ENCODE measurements at regions not wholly inside any gene's neighbourhood (a gene's known extent, or its start where the extent isn't known, plus 50 kb on each side); places are given as distances from the start of the nearest gene placed in this dataset.

DNA sequence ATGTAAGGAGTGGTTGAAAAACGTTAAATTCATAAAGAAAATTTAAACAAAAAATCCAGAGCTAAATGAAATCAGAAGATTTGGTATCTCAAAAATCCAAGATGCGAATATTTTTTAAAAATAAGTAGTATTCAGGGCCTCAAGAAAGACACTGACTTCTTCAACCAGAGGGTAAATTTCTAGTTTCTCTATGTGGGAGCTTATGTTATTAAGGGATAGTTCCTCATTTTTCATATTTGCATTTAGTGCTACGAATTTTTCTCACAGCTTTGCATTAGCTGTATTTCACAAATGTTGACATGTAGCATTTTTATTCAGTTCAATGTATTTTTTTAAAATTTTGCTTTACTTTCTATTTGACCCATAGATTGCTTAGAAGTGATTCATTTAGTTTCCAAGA lies 454.7 kb downstream of the CBLN2 start (continued):
- TF ChIP-seq MTF1 (CRISPR knock-in tag; IDR thresholded peaks at IDR 0.05) (no peak), HMGA1 (CRISPR knock-in tag; conservative IDR thresholded peaks at IDR 0.05) (no peak)

DNA sequence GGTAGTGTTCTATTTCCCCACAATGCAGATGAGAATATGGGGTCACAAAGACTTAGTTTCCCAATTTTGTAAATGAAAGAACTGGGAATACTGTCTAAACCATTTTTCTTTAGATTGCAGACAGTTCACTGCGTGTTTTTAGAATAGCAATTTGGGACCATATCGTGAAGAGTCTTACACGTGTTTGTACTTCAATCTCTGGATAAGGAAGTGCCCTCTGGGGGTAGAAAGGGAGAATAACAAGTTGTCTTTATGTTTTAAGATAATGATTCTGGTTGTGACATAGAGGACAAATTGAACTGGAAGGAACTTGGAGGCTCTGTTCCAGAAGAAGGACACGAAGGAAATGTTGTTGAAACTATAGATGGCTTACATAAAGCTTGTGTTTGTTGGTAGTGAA lies 457.7 kb downstream of the CBLN2 start:
- POLR2A ChIA-PET = no interaction called here
- peak; percentile 24 for DNase-seq (ENCODE audit: low spot score)
- 6% methylated on average over 4 of the region's 4 CpGs for WGBS (ENCODE audit: low lambda C conversion rate)
- TF ChIP-seq, protein P1, sequence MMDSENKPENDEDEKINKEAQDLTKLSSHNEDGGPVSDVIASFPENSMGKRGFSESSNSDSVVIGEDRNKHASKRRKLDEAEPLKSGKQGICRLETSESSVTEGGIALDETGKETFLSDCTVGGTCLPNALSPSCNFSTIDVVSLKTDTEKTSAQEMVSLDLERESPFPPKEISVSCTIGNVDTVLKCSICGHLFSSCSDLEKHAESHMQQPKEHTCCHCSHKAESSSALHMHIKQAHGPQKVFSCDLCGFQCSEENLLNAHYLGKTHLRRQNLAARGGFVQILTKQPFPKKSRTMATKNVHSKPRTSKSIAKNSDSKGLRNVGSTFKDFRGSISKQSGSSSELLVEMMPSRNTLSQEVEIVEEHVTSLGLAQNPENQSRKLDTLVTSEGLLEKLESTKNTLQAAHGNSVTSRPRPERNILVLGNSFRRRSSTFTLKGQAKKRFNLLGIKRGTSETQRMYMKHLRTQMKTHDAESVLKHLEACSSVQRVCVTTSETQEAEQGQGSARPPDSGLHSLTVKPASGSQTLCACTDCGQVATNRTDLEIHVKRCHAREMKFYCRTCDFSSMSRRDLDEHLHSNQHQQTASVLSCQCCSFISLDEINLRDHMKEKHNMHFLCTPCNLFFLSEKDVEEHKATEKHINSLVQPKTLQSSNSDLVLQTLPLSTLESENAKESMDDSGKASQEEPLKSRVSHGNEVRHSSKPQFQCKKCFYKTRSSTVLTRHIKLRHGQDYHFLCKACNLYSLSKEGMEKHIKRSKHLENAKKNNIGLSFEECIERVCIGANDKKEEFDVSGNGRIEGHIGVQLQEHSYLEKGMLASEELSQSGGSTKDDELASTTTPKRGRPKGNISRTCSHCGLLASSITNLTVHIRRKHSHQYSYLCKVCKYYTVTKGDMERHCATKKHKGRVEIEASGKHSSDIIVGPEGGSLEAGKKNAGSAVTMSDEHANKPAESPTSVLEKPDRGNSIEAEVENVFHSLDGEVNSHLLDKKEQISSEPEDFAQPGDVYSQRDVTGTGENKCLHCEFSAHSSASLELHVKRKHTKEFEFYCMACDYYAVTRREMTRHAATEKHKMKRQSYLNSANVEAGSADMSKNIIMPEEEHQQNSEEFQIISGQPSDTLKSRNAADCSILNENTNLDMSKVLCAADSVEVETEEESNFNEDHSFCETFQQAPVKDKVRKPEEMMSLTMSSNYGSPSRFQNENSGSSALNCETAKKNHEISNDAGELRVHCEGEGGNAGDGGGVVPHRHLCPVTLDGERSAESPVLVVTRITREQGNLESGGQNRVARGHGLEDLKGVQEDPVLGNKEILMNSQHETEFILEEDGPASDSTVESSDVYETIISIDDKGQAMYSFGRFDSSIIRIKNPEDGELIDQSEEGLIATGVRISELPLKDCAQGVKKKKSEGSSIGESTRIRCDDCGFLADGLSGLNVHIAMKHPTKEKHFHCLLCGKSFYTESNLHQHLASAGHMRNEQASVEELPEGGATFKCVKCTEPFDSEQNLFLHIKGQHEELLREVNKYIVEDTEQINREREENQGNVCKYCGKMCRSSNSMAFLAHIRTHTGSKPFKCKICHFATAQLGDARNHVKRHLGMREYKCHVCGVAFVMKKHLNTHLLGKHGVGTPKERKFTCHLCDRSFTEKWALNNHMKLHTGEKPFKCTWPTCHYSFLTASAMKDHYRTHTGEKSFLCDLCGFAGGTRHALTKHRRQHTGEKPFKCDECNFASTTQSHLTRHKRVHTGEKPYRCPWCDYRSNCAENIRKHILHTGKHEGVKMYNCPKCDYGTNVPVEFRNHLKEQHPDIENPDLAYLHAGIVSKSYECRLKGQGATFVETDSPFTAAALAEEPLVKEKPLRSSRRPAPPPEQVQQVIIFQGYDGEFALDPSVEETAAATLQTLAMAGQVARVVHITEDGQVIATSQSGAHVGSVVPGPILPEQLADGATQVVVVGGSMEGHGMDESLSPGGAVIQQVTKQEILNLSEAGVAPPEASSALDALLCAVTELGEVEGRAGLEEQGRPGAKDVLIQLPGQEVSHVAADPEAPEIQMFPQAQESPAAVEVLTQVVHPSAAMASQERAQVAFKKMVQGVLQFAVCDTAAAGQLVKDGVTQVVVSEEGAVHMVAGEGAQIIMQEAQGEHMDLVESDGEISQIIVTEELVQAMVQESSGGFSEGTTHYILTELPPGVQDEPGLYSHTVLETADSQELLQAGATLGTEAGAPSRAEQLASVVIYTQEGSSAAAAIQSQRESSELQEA (CRISPR knock-in tag; IDR thresholded peaks at IDR 0.05; ENCODE audit: not compliant biosample characterization) = no peak
- no peak for TF ChIP-seq ZNF207 (IDR thresholded peaks at IDR 0.05; ENCODE audit: borderline replicate concordance)
- no peak for TF ChIP-seq ZNF101 (CRISPR knock-in tag; IDR thresholded peaks at IDR 0.05; ENCODE audit: borderline replicate concordance, low read depth)
- no peak for TF ChIP-seq BORCS8-MEF2B (CRISPR knock-in tag; IDR thresholded peaks at IDR 0.05)
- TF ChIP-seq SYNCRIP (IDR thresholded peaks at IDR 0.05; ENCODE audit: insufficient read depth, low read depth, low read length) = no peak
- TF ChIP-seq SOX6 (IDR thresholded peaks at IDR 0.05) = no peak
- TF ChIP-seq SOX6 (CRISPR knock-in tag; IDR thresholded peaks at IDR 0.05) = no peak
- TF ChIP-seq, protein P2, sequence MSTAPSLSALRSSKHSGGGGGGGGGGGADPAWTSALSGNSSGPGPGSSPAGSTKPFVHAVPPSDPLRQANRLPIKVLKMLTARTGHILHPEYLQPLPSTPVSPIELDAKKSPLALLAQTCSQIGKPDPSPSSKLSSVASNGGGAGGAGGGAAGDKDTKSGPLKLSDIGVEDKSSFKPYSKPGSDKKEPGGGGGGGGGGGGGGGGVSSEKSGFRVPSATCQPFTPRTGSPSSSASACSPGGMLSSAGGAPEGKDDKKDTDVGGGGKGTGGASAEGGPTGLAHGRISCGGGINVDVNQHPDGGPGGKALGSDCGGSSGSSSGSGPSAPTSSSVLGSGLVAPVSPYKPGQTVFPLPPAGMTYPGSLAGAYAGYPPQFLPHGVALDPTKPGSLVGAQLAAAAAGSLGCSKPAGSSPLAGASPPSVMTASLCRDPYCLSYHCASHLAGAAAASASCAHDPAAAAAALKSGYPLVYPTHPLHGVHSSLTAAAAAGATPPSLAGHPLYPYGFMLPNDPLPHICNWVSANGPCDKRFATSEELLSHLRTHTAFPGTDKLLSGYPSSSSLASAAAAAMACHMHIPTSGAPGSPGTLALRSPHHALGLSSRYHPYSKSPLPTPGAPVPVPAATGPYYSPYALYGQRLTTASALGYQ (CRISPR knock-in tag; IDR thresholded peaks at IDR 0.05) = no peak
- no peak for TF ChIP-seq MED13 (CRISPR knock-in tag; IDR thresholded peaks at IDR 0.05)
- TF ChIP-seq HNRNPH1 (optimal IDR thresholded peaks at IDR 0.05; ENCODE audit: low read depth, low read length) = no peak
- TF ChIP-seq SRSF4 (IDR thresholded peaks at IDR 0.05; ENCODE audit: low read depth, low read length, poor library complexity, severe bottlenecking) = no peak
- no peak for TF ChIP-seq ZNF547 (CRISPR knock-in tag; IDR thresholded peaks at IDR 0.05)
- TF ChIP-seq SMC3 (IDR thresholded peaks at IDR 0.05; ENCODE audit: low read length) = peak; percentile 22; the same call in 1 of the 2 replicates
- TF ChIP-seq MXI1 (IDR thresholded peaks at IDR 0.05; ENCODE audit: borderline replicate concordance, low read depth, low read length) = no peak

More for the DNA sequence above, 457.7 kb downstream of the CBLN2 start:
- Histone ChIP-seq H3K4me1 (ENCODE audit: insufficient read depth, low read length) (no peaks in the 10 kb centered on the region), H3K9ac (ENCODE audit: insufficient read depth, low read depth, low read length) (no peak overlapping the region), H4K20me1 (ENCODE audit: insufficient read depth, low read length) (no peaks in the 10 kb centered on the region), H3K79me2 (ENCODE audit: insufficient read depth, low read length) (no peaks in the 10 kb centered on the region), H3K4me2 (ENCODE audit: low read depth, low read length) (no peak overlapping the region), H3K27me3 (ENCODE audit: control insufficient read depth in 1 of 2, insufficient read depth in 2 of 2, low read length in 2 of 2) (no peaks in the 10 kb centered on the region), H3K27ac (ENCODE audit: extremely low read length, insufficient read depth, low read length) (no peak overlapping the region), H3K36me3 (replicated peaks in 1 of 2; ENCODE audit: control insufficient read depth in 1 of 2, insufficient read depth in 2 of 2, low read length in 2 of 2) (no peaks in the 10 kb centered on the region), H3K9me3 (ENCODE audit: low read length) (no peaks in the 10 kb centered on the region), H2AFZ (ENCODE audit: low read length) (no peak overlapping the region), H3K4me3 (replicated peaks in 1 of 3; ENCODE audit: insufficient read depth in 1 of 3, low read depth in 2 of 3, low read length in 3 of 3) (no peak overlapping the region)
- ATAC-seq (peak; percentile 43; the same call in 1 of the 3 replicates), FAIRE-seq (no peak)
- CTCF ChIA-PET (ENCODE audit: low intra/inter-chr PET ratio, low total read pairs) = no interaction called here
- intact Hi-C loops (cut with micrococcal nuclease; ENCODE audit: unreplicated experiment) = loop anchor here (1.0 kb wide), 1 partner anchor 20 kb away; no protein-coding TSS in a partner anchor
- in situ Hi-C loops (cut with HindIII; ENCODE audit: extremely low pct_ligation_motif_present, low pct_unique_long_range_greater_than_20kb) = no loop called here
- BruUV-seq (replicated peaks) = no TSS peak

Measured in HepG2 (cell line).